Heart left ventricle (tissue), 16 donors: ENCODE measurements at regions not wholly inside any gene's neighbourhood (a gene's known extent, or its start where the extent isn't known, plus 50 kb on each side); places are given as distances from the start of the nearest gene placed in this dataset.

Experiments
- ATAC-seq, 4 donors: fragments of 200-7000 bp; cut with Tn5 transposase; one replicate each; pipeline ENCODE4 v1.9.1; 2020 to 2022; ENCODE audit warnings: moderate library complexity in 4 of 4, mild to moderate bottlenecking in 3 of 4, moderate number of reproducible peaks in 1 of 4
- DNase-seq, 5 donors: peaks; one replicate each; pipeline ENCODE4 v3.0.0-alpha.2; 2020
- H3K27ac ChIP-seq, 12 donors: fragments of 200-600 bp; sonication (generic) in 4 of 12; one replicate each; pipeline versions ENCODE4 v1.5.0 to v1.8.0; 2016 to 2022; ENCODE audit warnings: mild to moderate bottlenecking in 2 of 12
- H3K27me3 ChIP-seq, 9 donors: fragments of 200-600 bp; sonication (generic) in 2 of 9; one replicate each; pipeline versions ENCODE4 v1.5.1 to v1.8.0; 2016 to 2022; ENCODE audit warnings: mild to moderate bottlenecking in 3 of 9
- H3K36me3 ChIP-seq, 9 donors: fragments of 200-600 bp; sonication (generic) in 2 of 9; one replicate each; pipeline versions ENCODE4 v1.5.0 to v1.8.0; 2018 to 2022; ENCODE audit warnings: mild to moderate bottlenecking in 2 of 9
- H3K4me1 ChIP-seq, 12 donors: fragments of 200-600 bp; sonication (generic) in 4 of 12; one replicate each; pipeline versions ENCODE4 v1.5.0 to v1.8.0; 2016 to 2022; ENCODE audit warnings: mild to moderate bottlenecking in 3 of 12
- H3K4me3 ChIP-seq, 12 donors: fragments of 200-600 bp; sonication (generic) in 4 of 12; one replicate each; pipeline versions ENCODE4 v1.5.0 to v1.8.0; 2017 to 2022; ENCODE audit warnings: mild to moderate bottlenecking in 9 of 12, moderate library complexity in 4 of 12
- H3K9me3 ChIP-seq, 12 donors: fragments of 200-600 bp; sonication (generic) in 4 of 12; one replicate each; pipeline versions ENCODE4 v1.5.0 to v1.8.0; 2016 to 2022; ENCODE audit warnings: mild to moderate bottlenecking in 1 of 12
- POLR2A ChIP-seq, 2 donors: fragments of 450-650 bp; IDR thresholded peaks; one replicate each; pipeline ENCODE4 v1.6.1; 2017; ENCODE audit warnings: antibody characterized with exemption in 2 of 2, mild to moderate bottlenecking in 2 of 2, moderate library complexity in 2 of 2
- WGBS, 4 donors: extraction: QIAGEN DNeasy Blood & Tissue Kit in 2 of 4; methylation state at CpG; one replicate each; pipeline versions ENCODE4 v1.1.5 to v1.1.7; 2013 to 2018; 5-methylcytosine and 5-hydroxymethylcytosine counted together
- intact Hi-C, 10 donors: fragments of 100-400 bp; cut with DNase I; formaldehyde crosslinking; loops; one replicate each; pipeline versions ENCODE4 v1.11.1 to v1.14.2; 2022
- TF ChIP-seq, protein P1 (sequence below), 12 donors: fragments of 200-600 bp; sonication (generic) in 4 of 12; IDR thresholded peaks; one replicate each; pipeline versions ENCODE4 v1.5.0 to v1.8.0; 2018 to 2022; ENCODE audit warnings: antibody characterized with exemption in 12 of 12, mild to moderate bottlenecking in 5 of 12
- donor health status: ischemic (EF 13 %, LVEDD 7.1; RV severe dilation, severe dysfunction).
- donor health status: healthy with polysubstance abuse.
- donor health status: DM: no; HTN: yes; CAD: no.
- donor health status: DM: no; HTN: no; CAD: no.
- donor health status: ischemic (EF 25% LVEDD 6.9; RV normal size, moderate dysfunction).
- donor health status: ischemic (EF 25% LVEDD 5.7; RV mildly dilated, moderate dysfunction).
- donor health status: healthy.
- donor health status: DM: yes; HTN: yes; CAD: no.
- donor health status: ischemic (EF 35%, LVEDD 5.7; RV mildly dilated, moderate dysfunction).
- donor health status: nonischemic (EF 11% LVEDD 7.7; RV severe dilation, severe dysfunction).
- donor health status: DM: yes; HTN: yes; CAD: no.
- donor health status: PGD.
- donor health status: ischemic (EF 29% LVEDD 5.4; RV normal size, mild dysfunction).
- donor health status: nonischemic (EF 23%, LVEDD 6.1; RV moderate dilation, normal function).

DNA sequence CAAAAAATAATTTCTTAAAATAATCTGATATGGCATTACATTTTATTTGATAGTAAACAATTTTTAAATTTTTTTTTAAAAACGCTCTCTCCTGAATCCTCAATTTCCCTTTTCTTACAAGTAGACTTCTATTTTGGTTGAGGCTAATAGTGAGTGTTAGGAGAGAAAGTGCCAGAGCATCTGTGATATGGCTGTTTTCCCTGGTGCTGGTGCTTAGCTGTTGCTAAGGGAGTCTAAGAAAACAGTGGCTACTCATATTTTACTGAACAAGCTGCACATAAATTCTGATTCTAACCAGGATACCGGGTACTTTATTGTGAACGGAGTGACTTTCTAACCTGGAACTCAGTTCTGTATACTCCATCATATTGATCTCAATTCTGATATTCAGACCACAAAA, 311.1 kb upstream of the KIAA1217 start:
- no peak overlapping the region for H3K27ac ChIP-seq
- TF ChIP-seq POLR2A (IDR thresholded peaks at IDR 0.05): no peak
- TF ChIP-seq, protein P1, sequence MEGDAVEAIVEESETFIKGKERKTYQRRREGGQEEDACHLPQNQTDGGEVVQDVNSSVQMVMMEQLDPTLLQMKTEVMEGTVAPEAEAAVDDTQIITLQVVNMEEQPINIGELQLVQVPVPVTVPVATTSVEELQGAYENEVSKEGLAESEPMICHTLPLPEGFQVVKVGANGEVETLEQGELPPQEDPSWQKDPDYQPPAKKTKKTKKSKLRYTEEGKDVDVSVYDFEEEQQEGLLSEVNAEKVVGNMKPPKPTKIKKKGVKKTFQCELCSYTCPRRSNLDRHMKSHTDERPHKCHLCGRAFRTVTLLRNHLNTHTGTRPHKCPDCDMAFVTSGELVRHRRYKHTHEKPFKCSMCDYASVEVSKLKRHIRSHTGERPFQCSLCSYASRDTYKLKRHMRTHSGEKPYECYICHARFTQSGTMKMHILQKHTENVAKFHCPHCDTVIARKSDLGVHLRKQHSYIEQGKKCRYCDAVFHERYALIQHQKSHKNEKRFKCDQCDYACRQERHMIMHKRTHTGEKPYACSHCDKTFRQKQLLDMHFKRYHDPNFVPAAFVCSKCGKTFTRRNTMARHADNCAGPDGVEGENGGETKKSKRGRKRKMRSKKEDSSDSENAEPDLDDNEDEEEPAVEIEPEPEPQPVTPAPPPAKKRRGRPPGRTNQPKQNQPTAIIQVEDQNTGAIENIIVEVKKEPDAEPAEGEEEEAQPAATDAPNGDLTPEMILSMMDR (IDR thresholded peaks at IDR 0.05): no peak
- 51 to 82% (median 61%) methylated on average over 3 of the region's 3 CpGs for WGBS, 4 donors
- no peaks in the 10 kb centered on the region for H3K27me3 ChIP-seq
- intact Hi-C loops: no loop called here
- H3K9me3 ChIP-seq: peaks cover 0 to 7% (median 0%) of the 10 kb centered on the region in 12 donors
- ATAC-seq: peak in 3 of 4 donors; percentile 81 to 86 (median 85)
- DNase-seq: no peak
- H3K4me3 ChIP-seq: no peak overlapping the region
- H3K36me3 ChIP-seq: no peaks in the 10 kb centered on the region
- H3K4me1 ChIP-seq: peaks cover 0 to 4% (median 0%) of the 10 kb centered on the region in 12 donors

DNA sequence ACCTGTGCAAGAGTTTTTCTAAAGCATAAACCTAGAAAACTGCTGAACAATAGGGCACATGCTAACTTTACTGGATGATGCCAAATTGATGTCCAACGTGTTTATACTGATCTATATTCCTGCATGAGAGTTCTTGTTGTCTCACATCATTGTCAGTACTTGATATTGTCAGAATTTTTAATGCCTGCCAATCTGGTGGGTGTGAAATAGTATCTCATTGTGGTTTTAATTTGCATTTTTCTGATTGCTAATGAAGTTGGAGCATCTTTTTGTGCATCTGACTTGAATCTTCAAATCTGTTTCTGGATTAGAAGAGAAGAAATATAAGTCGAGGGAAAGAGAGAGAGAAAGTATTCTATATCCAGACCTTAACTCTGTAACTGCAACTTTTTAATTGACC, 309.8 kb upstream of the KIAA1217 start:
- H3K4me1 ChIP-seq: peaks cover 0 to 4% (median 0%) of the 10 kb centered on the region in 12 donors
- ATAC-seq: no peak
- H3K4me3 ChIP-seq: no peak overlapping the region
- no peaks in the 10 kb centered on the region for H3K27me3 ChIP-seq
- 56 to 79% (median 73%) methylated on average over 2 of the region's 2 CpGs for WGBS, 4 donors
- no peak for DNase-seq
- no peak for TF ChIP-seq POLR2A (IDR thresholded peaks at IDR 0.05)
- TF ChIP-seq, protein P1 (IDR thresholded peaks at IDR 0.05): no peak
- no peaks in the 10 kb centered on the region for H3K36me3 ChIP-seq
- H3K27ac ChIP-seq: no peak overlapping the region
- H3K9me3 ChIP-seq: peaks cover 0 to 7% (median 0%) of the 10 kb centered on the region in 12 donors
- intact Hi-C loops: no loop called here

DNA sequence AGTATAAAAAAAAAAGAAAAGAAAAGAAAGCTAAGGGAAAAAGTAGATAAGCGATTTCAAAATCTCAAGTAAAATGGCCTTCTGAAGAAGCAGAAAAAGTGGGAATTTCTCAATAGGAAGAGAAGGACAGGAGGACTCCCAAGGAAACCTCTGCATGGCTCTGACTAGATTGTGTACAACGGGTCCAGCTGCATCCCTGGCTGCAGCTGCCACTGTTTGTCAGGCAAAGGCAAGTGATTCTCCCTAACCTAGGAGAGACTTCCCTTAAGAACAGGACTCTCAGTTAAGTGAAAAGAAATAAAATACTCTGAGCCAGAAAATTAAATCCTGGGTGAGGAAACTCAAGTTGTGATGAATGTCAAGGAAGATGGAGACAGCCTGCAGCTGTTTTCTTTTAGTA, 298.6 kb upstream of the KIAA1217 start:
- 84 to 91% (median 89%) methylated on average over 2 of the region's 2 CpGs for WGBS, 4 donors
- intact Hi-C loops: no loop called here
- no peak for DNase-seq

DNA sequence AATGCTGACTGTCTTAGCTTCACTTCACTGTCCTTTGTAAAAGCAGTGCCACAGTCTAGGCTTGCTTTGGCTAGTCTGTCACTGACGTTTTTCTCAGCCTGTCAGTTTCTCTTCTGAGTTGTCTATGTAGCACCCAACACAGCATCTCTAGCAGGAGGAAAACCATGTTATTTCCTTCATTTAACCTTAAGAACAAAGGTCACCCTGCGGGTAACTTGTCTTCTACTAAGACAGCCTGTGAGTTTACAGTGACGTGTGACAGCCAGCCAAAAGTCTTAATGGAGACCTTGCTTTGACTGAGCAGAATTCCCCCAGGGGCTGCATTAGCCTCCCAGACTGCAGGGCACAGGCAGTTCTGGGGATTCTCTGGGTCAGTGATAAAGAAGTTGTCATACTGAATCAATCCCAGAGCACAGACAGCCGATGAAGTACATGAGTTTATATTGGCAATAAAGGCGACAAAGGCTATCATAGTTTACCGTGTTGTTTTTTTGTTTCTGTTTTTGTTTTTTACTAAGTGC, 296.0 kb upstream of the KIAA1217 start:
- Histone ChIP-seq H3K27ac (no peak overlapping the region), H3K4me1 (peaks cover 0 to 3% (median 0%) of the 10 kb centered on the region in 12 donors), H3K4me3 (no peak overlapping the region), H3K9me3 (no peaks in the 10 kb centered on the region), H3K36me3 (no peaks in the 10 kb centered on the region), H3K27me3 (peaks cover 0 to 2% (median 0%) of the 10 kb centered on the region in 9 donors)
- TF ChIP-seq POLR2A (IDR thresholded peaks at IDR 0.05): no peak
- TF ChIP-seq, protein P1 (IDR thresholded peaks at IDR 0.05): no peak
- DNase-seq (peak in 2 of 5 donors; percentile 30 to 33), ATAC-seq (peak in 2 of 4 donors; percentile 43 to 44)
- intact Hi-C loops: no loop called here
- WGBS, 4 donors: 27 to 37% (median 37%) methylated on average over 6 of the region's 6 CpGs

More for the DNA sequence above, 298.6 kb upstream of the KIAA1217 start:
- no peak for ATAC-seq
- H3K4me1 ChIP-seq: no peaks in the 10 kb centered on the region
- H3K9me3 ChIP-seq: no peaks in the 10 kb centered on the region
- no peak overlapping the region for H3K4me3 ChIP-seq
- H3K36me3 ChIP-seq: no peaks in the 10 kb centered on the region
- H3K27ac ChIP-seq: no peak overlapping the region
- H3K27me3 ChIP-seq: no peaks in the 10 kb centered on the region
- TF ChIP-seq POLR2A (IDR thresholded peaks at IDR 0.05): no peak
- TF ChIP-seq, protein P1 (IDR thresholded peaks at IDR 0.05): no peak
